ENCODE measurements at regions not wholly inside any gene's neighbourhood (a gene's known extent, or its start where the extent isn't known, plus 50 kb on each side); places are given as distances from the start of the nearest gene placed in this dataset.

DNA sequence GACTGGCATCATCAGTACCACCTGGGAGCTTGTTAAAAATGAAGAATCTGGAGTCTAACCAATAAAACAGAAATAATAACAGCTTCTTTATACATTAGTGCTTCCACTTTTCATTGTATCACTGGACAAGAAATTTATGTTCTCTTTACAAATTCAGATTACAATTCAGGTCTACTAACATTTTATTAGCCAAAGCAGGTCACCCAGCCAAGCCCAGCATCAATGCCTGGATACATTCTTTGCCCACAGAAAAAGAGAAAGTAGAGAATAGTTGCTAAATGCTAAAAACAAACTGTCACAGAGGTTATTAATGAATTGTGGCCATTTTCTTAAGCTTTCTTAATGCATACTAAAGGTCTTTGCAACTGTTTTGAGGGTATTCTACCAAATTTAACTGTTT lies 458.3 kb downstream of the BTBD3 start:
- TF ChIP-seq GATA2 (IDR thresholded peaks at IDR 0.05; ENCODE audit: low read depth, low read length), result no peak
- no peak for TF ChIP-seq GATA3 (IDR thresholded peaks at IDR 0.05; ENCODE audit: low read depth, low read length)

All from SH-SY5Y (cell line).